Prostate gland (tissue), 2 donors: ENCODE measurements at regions not wholly inside any gene's neighbourhood (a gene's known extent, or its start where the extent isn't known, plus 50 kb on each side); places are given as distances from the start of the nearest gene placed in this dataset.

Experiments used
- POLR2A ChIP-seq: fragments of 450-650 bp; IDR thresholded peaks from one replicate; pipeline ENCODE4 v1.6.1; 2016; ENCODE audit warnings: antibody characterized with exemption, mild to moderate bottlenecking
- TF ChIP-seq, protein P1 (sequence below), 4 experiments: fragments of 200-600 bp in 2 of 4; fragments of 450-650 bp in 2 of 4; sonication (generic) in 2 of 4; IDR thresholded peaks; 1 replicate in 3 of 4; 2 replicates in 1 of 4; pipeline ENCODE4 v1.5.1; 2016 to 2019; ENCODE audit warnings: antibody characterized with exemption in 4 of 4, mild to moderate bottlenecking in 2 of 4, moderate library complexity in 2 of 4

DNA sequence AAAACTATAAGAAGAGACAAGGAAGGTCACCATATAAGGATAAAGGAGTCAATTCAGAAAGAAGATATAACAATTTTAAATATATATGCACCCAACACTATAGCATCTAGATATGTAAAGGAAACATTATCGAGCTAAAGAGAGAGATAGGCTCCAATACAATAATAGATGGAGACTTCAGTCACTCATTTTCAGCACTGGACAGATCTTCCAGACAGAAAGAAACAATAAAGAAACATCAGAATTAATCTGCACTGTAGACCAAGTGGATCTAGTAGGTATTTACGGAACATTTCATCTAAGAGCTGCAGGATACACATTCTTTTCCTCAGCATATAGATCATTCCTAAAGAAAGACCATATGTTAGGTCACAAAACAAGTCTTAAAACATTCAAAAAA, 463.5 kb downstream of the KCTD16 start:
- TF ChIP-seq POLR2A, result no peak
- TF ChIP-seq, protein P1, sequence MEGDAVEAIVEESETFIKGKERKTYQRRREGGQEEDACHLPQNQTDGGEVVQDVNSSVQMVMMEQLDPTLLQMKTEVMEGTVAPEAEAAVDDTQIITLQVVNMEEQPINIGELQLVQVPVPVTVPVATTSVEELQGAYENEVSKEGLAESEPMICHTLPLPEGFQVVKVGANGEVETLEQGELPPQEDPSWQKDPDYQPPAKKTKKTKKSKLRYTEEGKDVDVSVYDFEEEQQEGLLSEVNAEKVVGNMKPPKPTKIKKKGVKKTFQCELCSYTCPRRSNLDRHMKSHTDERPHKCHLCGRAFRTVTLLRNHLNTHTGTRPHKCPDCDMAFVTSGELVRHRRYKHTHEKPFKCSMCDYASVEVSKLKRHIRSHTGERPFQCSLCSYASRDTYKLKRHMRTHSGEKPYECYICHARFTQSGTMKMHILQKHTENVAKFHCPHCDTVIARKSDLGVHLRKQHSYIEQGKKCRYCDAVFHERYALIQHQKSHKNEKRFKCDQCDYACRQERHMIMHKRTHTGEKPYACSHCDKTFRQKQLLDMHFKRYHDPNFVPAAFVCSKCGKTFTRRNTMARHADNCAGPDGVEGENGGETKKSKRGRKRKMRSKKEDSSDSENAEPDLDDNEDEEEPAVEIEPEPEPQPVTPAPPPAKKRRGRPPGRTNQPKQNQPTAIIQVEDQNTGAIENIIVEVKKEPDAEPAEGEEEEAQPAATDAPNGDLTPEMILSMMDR (IDR thresholded peaks at IDR 0.05), result no peak
